GM21825 (cell line): ENCODE measurements at regions not wholly inside any gene's neighbourhood (a gene's known extent, or its start where the extent isn't known, plus 50 kb on each side); places are given as distances from the start of the nearest gene placed in this dataset.
"Not testable (repeated sequence)": the region's sequence is repeated elsewhere in the genome, so short reads cannot be mapped to it uniquely, and the experiment has no call there.

Experiments
- ATAC-seq: cut with Tn5 transposase; IDR thresholded peaks from one replicate; pipeline ENCODE4 v1.9.1; 2021; ENCODE audit warnings: mild to moderate bottlenecking, moderate library complexity; ENCODE audit not compliant: unreplicated experiment

DNA sequence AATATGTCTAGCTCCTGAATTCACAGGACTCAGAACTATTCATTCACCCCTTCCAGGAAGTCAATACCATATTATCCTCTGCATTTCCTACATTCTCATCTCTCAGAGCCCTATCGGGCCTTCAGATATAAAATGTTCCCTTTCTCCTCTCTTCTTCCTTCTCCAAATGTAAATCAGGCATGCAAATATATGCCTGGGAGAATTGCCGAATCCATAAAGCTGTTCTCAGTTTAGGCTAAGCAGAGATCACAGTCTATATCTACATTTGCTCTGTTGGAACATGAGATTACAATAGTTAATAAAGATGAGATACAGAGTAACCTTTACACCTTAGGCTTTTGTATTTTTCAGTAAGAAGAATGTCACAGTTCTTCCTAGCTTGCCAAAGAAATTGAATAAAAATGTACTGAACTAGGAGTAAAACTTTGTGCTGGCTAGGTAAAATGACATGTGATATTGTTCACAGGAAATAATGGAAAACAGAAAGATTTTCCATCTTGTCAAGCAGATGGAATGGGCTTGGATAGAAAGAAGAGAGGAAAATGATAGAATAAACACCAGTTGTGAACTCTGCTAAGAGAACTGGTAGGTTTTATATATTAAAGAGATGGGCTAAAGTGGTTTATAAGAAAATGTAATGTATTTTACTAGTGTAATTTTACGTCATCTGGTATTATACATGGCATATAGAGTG lies 161.5 kb downstream of the NRIP1 start:
- ATAC-seq: no peak

DNA sequence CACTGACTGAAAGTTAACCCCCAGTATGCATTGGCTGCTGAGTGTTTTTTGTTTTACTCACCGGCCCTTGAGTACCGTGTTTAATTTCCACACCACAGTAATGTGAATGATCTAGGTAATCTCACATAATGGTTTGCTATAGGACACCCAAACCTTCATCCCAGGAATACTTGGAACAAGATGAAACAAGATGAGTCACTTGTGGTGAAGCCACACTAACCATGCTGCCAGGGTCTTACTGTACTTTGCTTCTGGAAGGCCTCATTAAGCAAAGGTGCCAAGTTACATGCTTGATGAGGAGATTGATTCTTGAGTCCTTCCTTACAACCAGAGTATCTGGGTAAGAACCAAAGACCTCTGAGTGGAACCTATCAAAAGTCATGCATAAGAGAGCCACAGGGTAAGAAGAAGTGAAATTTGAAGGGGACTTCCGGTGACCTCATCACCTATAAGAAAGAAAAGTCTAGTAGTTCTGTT lies 163.3 kb downstream of the NRIP1 start:
- peak; percentile 81 for ATAC-seq

DNA sequence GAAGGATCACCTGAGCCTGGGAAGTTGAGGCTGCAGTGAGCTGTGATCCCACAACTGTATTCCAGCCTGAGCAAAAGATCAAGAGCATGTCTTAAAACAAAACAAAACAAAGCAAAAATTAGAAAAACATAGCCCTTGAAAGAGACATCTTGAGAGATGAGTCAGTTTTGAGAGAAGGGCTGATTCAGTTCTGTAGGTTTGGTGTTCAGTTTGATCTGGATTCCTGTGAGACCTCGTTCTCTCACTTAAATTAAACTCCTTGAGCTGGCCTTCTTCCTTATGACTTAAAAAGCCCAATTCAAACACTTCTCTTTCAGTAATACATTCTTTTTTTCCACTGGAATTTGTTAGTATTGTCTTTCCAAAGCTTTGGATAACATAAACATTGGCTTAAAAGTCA lies 164.2 kb downstream of the NRIP1 start:
- no peak for ATAC-seq

DNA sequence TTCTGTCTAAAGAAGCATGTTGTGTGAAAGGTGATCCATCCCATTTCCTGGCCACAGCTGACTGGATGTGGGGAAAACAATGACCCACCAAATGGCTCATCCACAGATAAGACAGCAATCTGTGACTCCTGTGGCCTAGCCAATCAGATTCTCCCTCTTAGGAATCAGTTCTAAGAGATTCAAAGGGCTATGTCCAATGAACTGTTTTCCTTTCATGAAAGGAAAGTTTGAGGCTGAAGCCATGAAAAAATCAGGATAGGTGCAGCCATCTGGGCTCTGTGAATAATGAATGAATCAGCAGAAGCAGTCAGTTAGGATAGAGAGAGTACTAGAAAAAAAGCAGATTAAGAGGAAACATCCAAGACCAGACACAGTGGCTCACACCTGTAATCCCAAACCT lies 164.7 kb downstream of the NRIP1 start:
- no peak for ATAC-seq

DNA sequence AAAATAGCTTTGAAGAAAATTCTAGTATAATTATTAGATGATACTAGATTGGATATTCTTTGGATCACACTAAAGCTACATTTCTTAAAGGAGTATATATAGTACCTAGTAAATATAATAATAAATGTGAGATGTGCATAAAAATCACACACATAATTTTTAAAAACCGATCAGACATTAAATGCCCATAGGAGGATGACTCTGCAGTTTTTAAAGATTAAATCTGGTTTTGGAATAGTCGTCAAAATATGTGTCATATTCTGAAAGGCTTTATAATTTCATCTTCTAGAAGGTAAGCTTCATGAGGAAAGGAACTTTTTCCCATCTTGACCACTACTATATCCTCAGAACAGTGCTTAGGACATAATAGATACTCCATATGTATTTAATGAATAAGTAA lies 169.0 kb downstream of the NRIP1 start:
- ATAC-seq: no peak

DNA sequence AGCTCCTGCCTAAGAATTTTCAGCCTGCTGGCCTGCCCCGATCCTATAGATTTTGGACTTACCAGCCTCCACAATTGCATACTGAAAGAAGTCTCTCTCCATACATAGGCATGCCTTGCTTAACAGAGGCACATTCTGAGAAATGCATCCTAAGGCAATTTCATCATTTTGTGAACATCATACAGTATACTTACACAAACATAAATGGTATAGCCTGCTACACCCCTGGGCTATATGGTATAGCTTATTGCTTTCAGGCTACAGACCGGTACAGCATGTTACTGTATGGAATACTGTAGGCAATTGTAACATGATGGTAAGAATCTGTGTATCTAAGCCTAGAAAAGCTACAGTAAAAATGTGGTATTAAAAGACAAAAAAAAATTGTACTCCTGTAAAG lies 174.7 kb downstream of the NRIP1 start:
- ATAC-seq: no peak

DNA sequence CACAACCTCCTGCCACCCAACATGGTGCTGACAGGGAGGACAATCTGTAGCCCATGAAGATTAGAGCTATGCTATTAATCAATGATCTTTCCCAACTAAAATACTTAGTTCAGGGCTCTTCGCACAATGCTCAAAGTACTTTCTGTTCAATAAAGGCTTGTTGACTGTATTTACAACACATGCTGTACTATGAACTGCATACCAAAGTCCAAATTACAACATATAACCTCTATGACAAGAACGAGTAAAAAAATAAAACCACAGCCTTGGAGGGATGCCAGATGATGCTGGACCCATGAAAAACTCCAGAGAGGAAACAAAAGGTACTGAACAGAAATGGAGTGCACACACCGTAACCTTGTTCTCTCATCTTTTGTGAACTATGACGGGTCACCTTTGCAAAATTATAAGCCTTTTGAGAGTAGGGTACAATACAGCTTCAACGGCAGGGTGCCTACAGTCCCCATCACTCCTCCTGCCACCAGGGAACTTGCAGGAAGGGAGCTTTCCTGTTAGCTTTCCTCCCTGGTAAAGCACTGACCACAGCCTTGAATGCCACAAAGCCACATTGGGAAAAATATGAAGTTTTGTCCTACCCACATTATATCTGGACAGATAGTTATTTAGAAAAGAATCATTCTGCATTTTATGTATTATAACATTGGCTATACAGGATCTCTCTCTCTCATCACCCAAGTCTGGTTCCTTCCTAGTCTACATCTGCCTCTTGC lies 175.6 kb downstream of the NRIP1 start:
- ATAC-seq: no peak

DNA sequence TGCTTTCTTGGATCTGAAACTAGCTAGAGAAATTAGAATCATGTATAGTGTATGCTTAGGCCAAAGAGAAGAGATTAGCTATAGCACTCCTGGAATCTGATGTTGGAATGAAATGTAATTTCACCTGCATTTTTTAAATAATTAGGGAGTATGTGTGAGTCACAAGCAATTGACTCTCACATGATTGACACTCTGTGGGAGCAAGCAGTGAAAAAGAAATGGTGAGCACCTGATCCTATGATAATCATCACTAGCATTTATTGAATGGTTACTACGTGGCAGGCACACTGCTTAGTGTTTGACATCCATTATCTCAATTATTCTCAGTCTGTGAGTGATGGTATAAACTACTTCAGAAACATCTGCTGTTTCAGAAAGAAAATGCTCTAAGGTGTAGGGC lies 176.6 kb downstream of the NRIP1 start:
- ATAC-seq: no peak

DNA sequence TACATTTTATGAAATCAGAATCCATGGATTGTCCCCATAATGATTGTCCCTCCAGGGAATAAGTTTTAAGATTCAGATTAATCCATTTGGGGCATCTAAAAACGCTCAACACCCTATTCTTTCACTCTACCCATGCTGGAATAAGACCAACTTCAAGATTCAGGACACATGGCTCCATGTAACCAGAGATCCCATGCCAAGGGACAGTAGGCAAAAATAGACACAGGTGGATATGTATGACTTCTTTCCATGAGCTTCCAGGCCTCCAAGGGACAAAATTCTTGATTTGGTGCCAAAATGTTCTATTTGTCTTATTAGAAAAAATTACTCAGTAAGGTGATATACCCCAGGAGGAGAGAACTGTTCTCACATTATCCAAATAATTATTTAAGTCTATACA lies 178.8 kb downstream of the NRIP1 start:
- no peak for ATAC-seq

DNA sequence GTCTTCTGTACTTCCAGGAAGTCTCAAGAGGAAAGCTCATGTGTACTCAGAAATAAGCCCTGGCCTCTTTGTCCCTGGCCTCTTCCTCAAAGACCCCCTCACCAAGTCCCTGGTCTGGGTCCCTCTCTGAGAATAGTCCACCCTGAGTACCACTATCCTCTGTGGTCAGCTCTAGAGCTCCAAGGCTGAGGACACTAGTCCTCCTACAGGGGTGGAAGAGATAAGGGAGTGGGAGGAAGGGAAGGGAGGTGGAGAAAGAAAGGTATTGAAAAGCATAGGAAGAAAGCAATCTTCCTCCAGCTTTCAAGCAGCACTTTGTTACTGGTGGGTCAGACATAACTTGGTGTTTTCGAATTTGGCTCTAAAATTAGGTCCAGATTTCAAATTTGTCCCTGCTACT lies 181.4 kb downstream of the NRIP1 start:
- ATAC-seq: no peak

DNA sequence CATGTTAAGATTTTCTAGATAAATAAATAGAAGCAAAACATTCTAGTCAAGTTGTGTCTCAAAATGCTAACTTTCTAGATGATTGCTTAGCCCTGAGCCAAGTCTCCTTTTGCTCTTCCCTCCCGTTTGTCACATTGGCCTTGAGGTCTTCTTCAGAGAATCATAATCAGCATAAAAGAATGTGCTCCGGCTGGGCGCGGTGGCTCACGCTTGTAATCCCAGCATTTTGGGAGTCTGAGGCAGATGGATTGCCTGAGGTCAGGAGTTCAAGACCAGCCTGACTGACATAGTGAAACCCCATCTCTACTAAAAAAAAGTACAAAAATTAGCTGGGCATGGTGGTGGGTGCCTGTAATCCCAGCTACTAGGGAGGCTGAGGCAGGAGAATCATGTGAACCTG lies 182.3 kb downstream of the NRIP1 start:
- ATAC-seq: not testable (repeated sequence)

DNA sequence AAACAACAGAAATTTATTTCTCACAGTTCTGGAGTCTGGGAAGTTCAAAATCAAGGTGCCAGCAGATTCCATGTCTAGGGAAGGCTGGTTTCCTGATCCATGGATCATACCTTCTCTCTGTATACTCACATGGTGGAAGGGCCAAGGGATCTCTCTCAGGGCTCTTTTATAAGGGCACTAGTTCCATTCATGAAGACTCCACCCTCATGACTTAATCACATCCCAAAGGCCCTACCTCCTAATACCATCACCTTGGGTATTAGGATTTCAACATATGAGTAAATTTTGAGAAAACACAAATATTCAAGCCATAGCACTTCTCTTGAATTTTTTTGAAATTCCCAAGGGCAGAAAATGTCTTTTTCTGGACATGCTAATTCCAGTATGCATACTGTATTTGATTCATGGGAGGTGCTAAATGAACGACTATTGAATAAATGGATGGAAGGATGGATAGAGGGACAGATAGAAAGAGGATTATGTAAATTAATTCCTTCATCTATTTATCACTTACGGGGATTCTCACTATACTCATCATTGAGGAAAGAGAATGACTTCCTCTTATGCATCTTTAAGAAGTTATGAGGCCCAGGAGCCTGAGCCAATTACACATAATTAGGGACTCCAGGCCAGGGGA lies 182.8 kb downstream of the NRIP1 start:
- no peak for ATAC-seq

DNA sequence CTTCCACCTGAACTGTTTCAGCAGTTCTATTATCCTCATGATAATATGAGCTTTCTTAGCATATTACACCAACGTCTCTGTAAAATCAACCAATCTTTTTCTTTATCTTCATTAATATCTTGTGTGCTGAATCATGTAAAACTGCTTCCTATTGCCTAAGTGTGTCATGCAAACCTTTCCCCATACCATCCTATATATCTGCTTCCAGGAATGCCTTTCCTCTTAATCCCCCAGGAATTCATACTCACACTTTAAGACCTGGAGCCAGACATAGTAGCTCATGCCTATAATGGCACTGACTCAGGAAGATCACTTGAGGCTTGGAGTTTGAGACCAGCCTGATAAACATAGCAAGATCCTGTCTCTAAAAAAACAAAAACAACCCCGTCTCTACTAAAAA lies 183.9 kb downstream of the NRIP1 start:
- no peak for ATAC-seq

DNA sequence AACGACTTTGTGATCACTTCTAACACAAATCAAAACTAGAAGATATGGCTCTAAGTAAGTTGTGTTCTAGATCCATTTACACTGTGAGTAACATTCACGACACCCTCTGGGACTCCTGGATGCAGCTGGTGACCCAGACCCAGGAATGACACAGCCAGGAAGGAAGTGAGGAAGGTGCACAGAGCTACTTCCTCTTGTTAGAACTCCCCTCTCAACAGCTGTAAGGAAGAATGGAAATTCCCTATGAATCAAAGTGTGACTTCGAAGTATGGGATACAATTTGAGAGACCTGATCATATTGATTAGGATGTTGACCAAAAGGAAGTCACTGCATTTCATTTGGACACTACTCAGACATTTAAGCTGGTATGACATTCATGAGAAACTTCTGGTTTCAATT lies 185.3 kb downstream of the NRIP1 start:
- ATAC-seq: no peak

DNA sequence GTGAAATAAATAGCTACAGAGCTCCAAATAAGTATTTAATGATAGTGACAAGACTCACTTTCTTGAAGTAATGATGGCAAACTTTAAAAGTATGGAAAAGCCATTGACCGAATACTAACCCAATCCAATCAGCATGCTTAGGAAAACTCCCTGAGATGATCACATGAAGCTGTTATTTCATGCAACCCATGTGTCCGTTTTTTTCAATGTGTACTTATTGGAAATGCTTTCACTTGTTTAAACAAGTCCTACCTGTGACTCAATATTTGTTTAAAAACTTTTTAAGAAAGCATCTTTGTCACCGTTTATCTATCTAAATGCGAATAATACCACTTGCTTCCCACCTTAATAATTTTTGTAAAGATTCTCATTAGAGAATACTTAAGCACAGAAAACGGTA lies 185.8 kb downstream of the NRIP1 start:
- no peak for ATAC-seq

DNA sequence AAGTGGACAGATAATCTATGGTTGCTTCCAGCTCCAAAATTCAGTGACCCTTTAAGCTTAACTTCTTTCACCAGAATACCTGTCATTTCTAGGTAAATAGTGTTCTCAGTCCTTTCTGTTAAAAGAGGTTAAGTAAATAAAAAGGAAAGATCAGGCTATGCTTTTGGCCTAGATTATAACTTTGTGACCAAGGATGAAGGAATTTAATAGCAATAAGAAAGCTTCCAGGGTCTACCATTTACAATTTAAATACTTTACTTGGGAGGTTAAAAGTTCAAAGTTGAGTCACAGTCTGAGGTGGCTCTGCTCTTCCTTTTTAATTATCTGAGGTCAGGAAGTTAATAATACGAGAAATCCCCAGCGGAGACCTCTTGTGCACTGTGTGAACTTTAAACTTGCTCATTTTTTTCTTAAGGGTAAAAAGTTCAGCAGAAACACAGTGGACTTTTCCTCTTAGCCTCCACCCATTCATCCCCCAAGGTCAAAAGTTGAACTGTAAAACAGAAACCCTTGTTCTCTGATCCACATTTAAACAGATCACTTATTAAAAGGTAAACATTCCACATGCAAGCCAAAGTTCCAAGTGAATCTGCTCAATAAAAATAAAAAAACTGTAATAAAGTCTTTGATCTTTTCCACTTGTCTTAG lies 187.1 kb downstream of the NRIP1 start:
- ATAC-seq: no peak

DNA sequence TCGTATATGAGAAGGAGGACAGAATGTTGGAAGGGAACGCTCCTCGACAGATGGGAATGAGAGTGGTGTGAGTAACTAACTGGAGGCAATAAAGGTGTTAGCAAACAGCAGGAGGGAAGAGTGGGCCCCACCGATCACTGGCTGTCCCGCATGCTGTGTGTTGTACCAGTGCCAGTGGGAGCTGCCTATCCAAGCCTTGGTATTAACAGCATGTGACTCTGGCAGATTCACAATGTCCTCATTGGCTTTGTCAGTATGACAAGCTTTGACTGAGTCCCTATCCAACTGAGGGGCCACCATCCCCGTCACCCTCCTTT lies 188.3 kb downstream of the NRIP1 start:
- no peak for ATAC-seq

DNA sequence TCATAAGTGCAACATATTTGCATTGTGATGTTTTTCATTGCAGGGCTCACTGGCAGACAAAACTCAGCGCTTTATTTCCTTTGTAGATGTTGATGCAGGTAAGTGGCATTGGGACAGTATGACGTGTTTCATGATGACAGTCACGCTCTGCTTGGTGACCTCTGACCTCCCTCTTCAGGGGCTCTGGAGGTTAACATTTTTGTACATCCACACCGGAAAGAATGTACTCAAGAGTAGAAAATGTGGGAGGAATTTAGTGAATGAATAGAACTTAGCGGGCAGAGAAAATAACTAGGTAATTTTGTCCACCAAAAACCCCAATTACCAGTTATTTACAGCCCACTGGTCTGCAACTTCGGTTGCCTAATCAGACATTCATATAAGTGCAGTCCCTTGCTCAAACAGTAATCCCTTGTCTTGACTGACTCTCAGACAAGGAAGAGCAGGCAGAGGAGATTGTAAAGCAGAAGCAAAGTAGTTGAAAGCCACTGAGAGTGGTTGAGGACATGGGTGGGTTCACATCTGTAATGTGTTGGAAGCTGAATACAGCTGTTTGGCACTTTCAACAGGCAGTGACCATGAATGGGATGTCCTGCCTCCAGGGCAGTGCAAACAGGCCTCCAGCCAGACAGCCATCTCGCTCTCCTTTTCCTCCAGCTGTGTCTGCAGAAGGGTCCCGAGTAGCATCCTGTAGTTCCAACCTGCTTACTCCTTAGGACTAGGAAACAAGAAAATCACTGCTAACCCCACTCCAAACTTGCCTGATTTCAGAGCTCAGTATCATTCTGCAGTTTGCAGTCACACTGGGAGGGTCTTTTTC lies 188.9 kb downstream of the NRIP1 start:
- ATAC-seq: peak; percentile 66

DNA sequence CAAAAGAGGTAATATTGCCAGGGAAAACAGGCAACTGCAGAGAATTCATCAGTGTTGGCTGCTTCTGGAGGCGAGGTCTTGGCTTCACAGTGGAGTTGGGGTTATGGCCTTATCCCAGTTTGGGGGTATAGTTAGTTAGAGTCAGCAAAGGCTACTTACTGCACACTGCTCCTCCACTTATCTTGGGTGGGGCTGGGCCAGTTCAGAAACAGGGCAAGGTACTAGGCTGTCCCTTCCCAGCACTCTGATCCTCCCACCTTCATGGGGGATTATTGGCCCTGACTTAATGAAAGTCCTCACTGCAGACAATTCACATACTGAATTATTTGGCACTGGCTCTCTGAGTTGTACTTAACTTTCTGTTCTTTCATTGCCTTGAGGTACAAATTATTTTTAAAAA lies 189.6 kb downstream of the NRIP1 start:
- ATAC-seq: no peak

DNA sequence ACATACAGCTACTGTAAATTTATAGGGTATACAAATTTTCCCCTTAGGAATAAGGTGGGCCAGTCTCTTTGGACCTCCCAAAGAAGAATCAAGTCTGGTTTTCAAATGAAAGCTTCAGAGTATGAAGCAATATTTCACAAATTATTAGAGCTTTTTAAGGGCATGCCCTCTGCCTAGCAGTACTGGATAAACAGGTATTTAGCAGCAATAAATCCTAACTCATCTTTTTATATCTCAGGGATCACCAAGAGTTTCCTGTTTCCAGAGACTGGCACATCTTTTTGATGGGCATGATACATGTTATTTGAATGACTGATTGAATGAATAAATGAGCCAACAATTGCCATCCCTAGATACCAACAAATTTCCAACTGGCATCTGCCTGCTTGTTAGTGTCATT lies 190.4 kb downstream of the NRIP1 start:
- no peak for ATAC-seq

DNA sequence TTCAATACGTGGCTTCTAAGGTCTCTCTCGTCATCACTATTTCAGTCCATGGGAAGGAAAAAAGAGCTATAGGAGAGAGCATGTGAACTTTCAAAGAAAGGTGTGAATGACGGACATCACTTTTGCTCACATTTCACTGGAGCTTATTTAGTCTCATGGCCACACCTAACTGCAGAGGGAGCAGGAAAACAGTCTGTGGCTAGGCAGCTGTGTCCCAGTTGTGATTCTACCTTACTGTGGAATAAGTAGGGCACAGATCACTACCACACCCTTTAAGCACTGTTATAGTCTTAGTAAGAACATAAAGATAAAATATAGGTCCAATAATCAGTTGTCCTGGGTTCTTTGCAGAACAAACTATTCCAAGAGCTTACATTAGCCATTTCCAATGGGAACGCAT lies 192.9 kb downstream of the NRIP1 start:
- no peak for ATAC-seq
